Activated T-cell treated with anti-CD3 and anti-CD28 coated beads for 4 hours (primary cell): ENCODE measurements at regions not wholly inside any gene's neighbourhood (a gene's known extent, or its start where the extent isn't known, plus 50 kb on each side); places are given as distances from the start of the nearest gene placed in this dataset.
A peak's percentile ranks its signal among the peaks of the same experiment; 100 is the strongest.
"Not testable (repeated sequence)": the region's sequence is repeated elsewhere in the genome, so short reads cannot be mapped to it uniquely, and the experiment has no call there.

Source experiments
- DNase-seq: peaks from one replicate; pipeline ENCODE4 v3.0.0-alpha.2; 2020

GRCh38 chr9:7615344-7615743 is 184.2 kb downstream of the DMAC1 start:
- DNase-seq = no peak

GRCh38 chr9:7613931-7614330 is 185.6 kb downstream of the DMAC1 start:
- no peak for DNase-seq

GRCh38 chr9:7608261-7608660 is 191.3 kb downstream of the DMAC1 start:
- no peak for DNase-seq

GRCh38 chr9:7607421-7607820 is 192.2 kb downstream of the DMAC1 start:
- no peak for DNase-seq

- no peak for DNase-seq
Observed at GRCh38 chr9:7606591-7606990, 193.0 kb downstream of the DMAC1 start.

- no peak for DNase-seq
Observed at GRCh38 chr9:7601739-7602138, 197.8 kb downstream of the DMAC1 start.

GRCh38 chr9:7597716-7598115 is 201.9 kb downstream of the DMAC1 start:
- DNase-seq = no peak

- no peak for DNase-seq
Observed at GRCh38 chr9:7592321-7593316, 207.0 kb downstream of the DMAC1 start.

GRCh38 chr9:7591501-7591900 is 208.1 kb downstream of the DMAC1 start:
- no peak for DNase-seq

GRCh38 chr9:7580568-7580967 is 219.0 kb downstream of the DMAC1 start:
- DNase-seq = no peak

GRCh38 chr9:7579351-7579750 is 220.2 kb downstream of the DMAC1 start:
- no peak for DNase-seq

- DNase-seq = no peak
Observed at GRCh38 chr9:7578951-7579350, 220.6 kb downstream of the DMAC1 start.

- DNase-seq = peak; percentile 62
Observed at GRCh38 chr9:7570107-7570720, 229.4 kb downstream of the DMAC1 start.

GRCh38 chr9:7567687-7568086 is 231.9 kb downstream of the DMAC1 start:
- no peak for DNase-seq

- no peak for DNase-seq
Observed at GRCh38 chr9:7561527-7562080, 238.0 kb downstream of the DMAC1 start.

GRCh38 chr9:7560669-7561305 is 238.8 kb downstream of the DMAC1 start:
- no peak for DNase-seq

- DNase-seq = no peak
Observed at GRCh38 chr9:7554699-7555098, 244.9 kb downstream of the DMAC1 start.

- DNase-seq = not testable (repeated sequence)
Observed at GRCh38 chr9:7552706-7553105, 246.9 kb downstream of the DMAC1 start.

GRCh38 chr9:7549249-7549648 is 250.3 kb downstream of the DMAC1 start:
- DNase-seq = no peak

GRCh38 chr9:7546261-7546660 is 253.3 kb downstream of the DMAC1 start:
- no peak for DNase-seq

GRCh38 chr9:7545371-7546165 is 254.0 kb downstream of the DMAC1 start:
- DNase-seq = no peak

- no peak for DNase-seq
Observed at GRCh38 chr9:7542693-7543092, 256.9 kb downstream of the DMAC1 start.

- DNase-seq = no peak
Observed at GRCh38 chr9:7542126-7542525, 257.5 kb downstream of the DMAC1 start.
